ENCODE measurements at regions not wholly inside any gene's neighbourhood (a gene's known extent, or its start where the extent isn't known, plus 50 kb on each side); places are given as distances from the start of the nearest gene placed in this dataset.
A peak's percentile ranks its signal among the peaks of the same experiment; 100 is the strongest.

- Histone ChIP-seq H3K27ac (ENCODE audit: low read depth in 2 of 2, low read length in 1 of 2) (peak overlapping the region in 1 of 2 experiments; percentile 65; a peak in 2 of 4 replicates), H3K9ac (no peak overlapping the region), H3K36me3 (replicated peaks in 1 of 2; ENCODE audit: control insufficient read depth in 1 of 2, insufficient read depth in 2 of 2, low read length in 1 of 2) (no peaks in the 10 kb centered on the region), H3K27me3 (ENCODE audit: insufficient read depth) (no peaks in the 10 kb centered on the region), H3K4me2 (no peak overlapping the region), H3K9me2 (no peaks in the 10 kb centered on the region), H3K4me3 (ENCODE audit: low read depth in 2 of 2, low read length in 1 of 2) (no peak overlapping the region), H2AFZ (ENCODE audit: low read depth) (no peak overlapping the region), H4K20me1 (ENCODE audit: insufficient read depth) (no peaks in the 10 kb centered on the region), H3K4me1 (ENCODE audit: control insufficient read depth in 1 of 2, insufficient read depth in 2 of 2, low read depth in 1 of 2, low read length in 1 of 2) (no peaks in the 10 kb centered on the region; a peak in 2 of 4 replicates), H3K79me2 (ENCODE audit: insufficient read depth) (no peaks in the 10 kb centered on the region), H3F3A (replicated peaks; ENCODE audit: insufficient read depth) (no peaks in the 10 kb centered on the region), H3K9me3 (no peaks in the 10 kb centered on the region; the same call in 1 of the 2 replicates)
- ChIA-PET CTCF (no interaction called here), POLR2A (no interaction called here)
- no peak for TF ChIP-seq ZBTB33 (IDR thresholded peaks at IDR 0.05; ENCODE audit: borderline replicate concordance, low read depth)
- TF ChIP-seq FOXJ3 (CRISPR knock-in tag; IDR thresholded peaks at IDR 0.05) = no peak
- no peak for TF ChIP-seq RXRA (IDR thresholded peaks at IDR 0.05; ENCODE audit: borderline replicate concordance, low read depth)
- TF ChIP-seq TAF1 (IDR thresholded peaks at IDR 0.05; ENCODE audit: borderline replicate concordance, low read depth, low read length) = no peak
- TF ChIP-seq CHD2 (IDR thresholded peaks at IDR 0.05; ENCODE audit: low read length, partially characterized antibody) = no peak
- no peak for TF ChIP-seq RFX5 (IDR thresholded peaks at IDR 0.05; ENCODE audit: low read length)
- no peak for TF ChIP-seq GATA2 (CRISPR knock-in tag; IDR thresholded peaks at IDR 0.05)
- TF ChIP-seq, protein P1, sequence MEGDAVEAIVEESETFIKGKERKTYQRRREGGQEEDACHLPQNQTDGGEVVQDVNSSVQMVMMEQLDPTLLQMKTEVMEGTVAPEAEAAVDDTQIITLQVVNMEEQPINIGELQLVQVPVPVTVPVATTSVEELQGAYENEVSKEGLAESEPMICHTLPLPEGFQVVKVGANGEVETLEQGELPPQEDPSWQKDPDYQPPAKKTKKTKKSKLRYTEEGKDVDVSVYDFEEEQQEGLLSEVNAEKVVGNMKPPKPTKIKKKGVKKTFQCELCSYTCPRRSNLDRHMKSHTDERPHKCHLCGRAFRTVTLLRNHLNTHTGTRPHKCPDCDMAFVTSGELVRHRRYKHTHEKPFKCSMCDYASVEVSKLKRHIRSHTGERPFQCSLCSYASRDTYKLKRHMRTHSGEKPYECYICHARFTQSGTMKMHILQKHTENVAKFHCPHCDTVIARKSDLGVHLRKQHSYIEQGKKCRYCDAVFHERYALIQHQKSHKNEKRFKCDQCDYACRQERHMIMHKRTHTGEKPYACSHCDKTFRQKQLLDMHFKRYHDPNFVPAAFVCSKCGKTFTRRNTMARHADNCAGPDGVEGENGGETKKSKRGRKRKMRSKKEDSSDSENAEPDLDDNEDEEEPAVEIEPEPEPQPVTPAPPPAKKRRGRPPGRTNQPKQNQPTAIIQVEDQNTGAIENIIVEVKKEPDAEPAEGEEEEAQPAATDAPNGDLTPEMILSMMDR (IDR thresholded peaks at IDR 0.05) = no peak
- no peak for TF ChIP-seq EP300 (IDR thresholded peaks at IDR 0.05; ENCODE audit: borderline replicate concordance in 1 of 2, low read depth in 1 of 2, low read length in 1 of 2)
- TF ChIP-seq MEF2A (IDR thresholded peaks at IDR 0.05; ENCODE audit: borderline replicate concordance, low read depth) = no peak
- TF ChIP-seq NFIC (IDR thresholded peaks at IDR 0.05; ENCODE audit: borderline replicate concordance) = no peak
- no peak for TF ChIP-seq SMC3 (IDR thresholded peaks at IDR 0.05; ENCODE audit: low read depth, low read length)
- no peak for TF ChIP-seq REST (IDR thresholded peaks at IDR 0.05; ENCODE audit: low read depth, low read length)
- WGBS (ENCODE audit: low lambda C conversion rate) = 27% methylated on average over 3 of the region's 3 CpGs
- DNase-seq = no peak
Observed at GRCh38 chr5:52579391-52579790, 208.3 kb upstream of the ITGA1 start.
